Calu3 (cell line): ENCODE measurements at regions not wholly inside any gene's neighbourhood (a gene's known extent, or its start where the extent isn't known, plus 50 kb on each side); places are given as distances from the start of the nearest gene placed in this dataset.

Source experiments
- BruUV-seq: library from RNA; stranded (reverse); fragments of 400-500 nt; replicated peaks from 2 replicates; lab custom pipeline; 2021; lab: Mats Ljungman, UMichigan
- CTCF ChIA-PET: fragments of 300-600 bp; sonication (Branson Sonifier 250); formaldehyde crosslinking; loops from one replicate; lab custom pipeline; 2022; ENCODE audit warnings: antibody characterized with exemption; lab: Charles Lee
- DNase-seq: peaks from one replicate; pipeline ENCODE4 v3.0.0; 2022
- H3K27ac Mint-ChIP-seq: one replicate; pipeline ENCODE4 v1.8.0; 2022; ENCODE audit warnings: mixed read lengths; ENCODE audit not compliant: unreplicated experiment
- H3K27me3 Mint-ChIP-seq: one replicate; pipeline ENCODE4 v1.8.0; 2022; ENCODE audit warnings: mixed read lengths; ENCODE audit not compliant: unreplicated experiment
- H3K36me3 Mint-ChIP-seq: one replicate; pipeline ENCODE4 v1.8.0; 2022; ENCODE audit warnings: mild to moderate bottlenecking, moderate library complexity, mixed read lengths; ENCODE audit not compliant: insufficient read depth, unreplicated experiment
- H3K4me1 Mint-ChIP-seq: one replicate; pipeline ENCODE4 v1.8.0; 2022; ENCODE audit warnings: mild to moderate bottlenecking, low read depth, mixed read lengths; ENCODE audit not compliant: unreplicated experiment
- H3K4me3 Mint-ChIP-seq: one replicate; pipeline ENCODE4 v1.8.0; 2022; ENCODE audit warnings: mild to moderate bottlenecking, low read depth, moderate library complexity, mixed read lengths; ENCODE audit not compliant: unreplicated experiment
- H3K9me3 Mint-ChIP-seq: one replicate; pipeline ENCODE4 v1.8.0; 2022; ENCODE audit warnings: low read depth, mixed read lengths; ENCODE audit not compliant: unreplicated experiment
- intact Hi-C: fragments of 100-400 bp; cut with micrococcal nuclease; formaldehyde crosslinking; loops from one replicate; pipeline ENCODE4 v1.10.0; 2022; ENCODE audit not compliant: unreplicated experiment
- TF ChIP-seq, protein P1 (sequence below): fragments of 200-600 bp; IDR thresholded peaks from one replicate; pipeline ENCODE4 v1.8.0; 2022; ENCODE audit warnings: antibody characterized with exemption; ENCODE audit not compliant: unreplicated experiment

GRCh38 chr2:40534528-40534927 lies 82.6 kb upstream of the SLC8A1 start:
- intact Hi-C loops = no loop called here
- CTCF ChIA-PET = no interaction called here
- Mint-ChIP-seq H3K27ac (no peak overlapping the region), H3K4me3 (no peak overlapping the region), H3K9me3 (no peaks in the 10 kb centered on the region), H3K36me3 (no peaks in the 10 kb centered on the region), H3K27me3 (no peaks in the 10 kb centered on the region), H3K4me1 (no peaks in the 10 kb centered on the region)
- BruUV-seq = no TSS peak
- no peak for DNase-seq
- TF ChIP-seq, protein P1, sequence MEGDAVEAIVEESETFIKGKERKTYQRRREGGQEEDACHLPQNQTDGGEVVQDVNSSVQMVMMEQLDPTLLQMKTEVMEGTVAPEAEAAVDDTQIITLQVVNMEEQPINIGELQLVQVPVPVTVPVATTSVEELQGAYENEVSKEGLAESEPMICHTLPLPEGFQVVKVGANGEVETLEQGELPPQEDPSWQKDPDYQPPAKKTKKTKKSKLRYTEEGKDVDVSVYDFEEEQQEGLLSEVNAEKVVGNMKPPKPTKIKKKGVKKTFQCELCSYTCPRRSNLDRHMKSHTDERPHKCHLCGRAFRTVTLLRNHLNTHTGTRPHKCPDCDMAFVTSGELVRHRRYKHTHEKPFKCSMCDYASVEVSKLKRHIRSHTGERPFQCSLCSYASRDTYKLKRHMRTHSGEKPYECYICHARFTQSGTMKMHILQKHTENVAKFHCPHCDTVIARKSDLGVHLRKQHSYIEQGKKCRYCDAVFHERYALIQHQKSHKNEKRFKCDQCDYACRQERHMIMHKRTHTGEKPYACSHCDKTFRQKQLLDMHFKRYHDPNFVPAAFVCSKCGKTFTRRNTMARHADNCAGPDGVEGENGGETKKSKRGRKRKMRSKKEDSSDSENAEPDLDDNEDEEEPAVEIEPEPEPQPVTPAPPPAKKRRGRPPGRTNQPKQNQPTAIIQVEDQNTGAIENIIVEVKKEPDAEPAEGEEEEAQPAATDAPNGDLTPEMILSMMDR = no peak

DNA sequence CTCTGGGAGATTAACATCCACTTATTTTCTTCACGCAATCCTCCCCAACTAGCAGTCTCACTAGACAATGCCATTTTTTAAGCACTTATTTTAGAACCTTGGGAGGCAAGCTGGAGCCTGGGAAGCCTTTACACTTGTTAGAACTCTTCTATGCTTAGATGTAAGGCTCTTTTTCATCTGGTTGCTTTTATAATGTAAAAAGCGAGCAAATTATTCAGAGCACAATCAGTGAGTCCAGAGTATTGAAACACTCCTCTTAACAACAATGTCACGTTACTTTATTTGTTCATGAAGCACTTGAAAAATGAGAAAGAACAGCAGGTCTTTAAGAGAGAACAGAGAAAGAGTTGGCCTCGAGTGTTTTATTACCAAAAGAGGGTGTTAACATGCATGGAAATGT lies 84.1 kb upstream of the SLC8A1 start:
- H3K27ac Mint-ChIP-seq = no peak overlapping the region
- no peaks in the 10 kb centered on the region for H3K36me3 Mint-ChIP-seq
- no peaks in the 10 kb centered on the region for H3K9me3 Mint-ChIP-seq
- intact Hi-C loops = no loop called here
- CTCF ChIA-PET = no interaction called here
- H3K4me1 Mint-ChIP-seq = no peaks in the 10 kb centered on the region
- no TSS peak for BruUV-seq
- TF ChIP-seq, protein P1 = no peak
- no peaks in the 10 kb centered on the region for H3K27me3 Mint-ChIP-seq
- no peak for DNase-seq
- H3K4me3 Mint-ChIP-seq = no peak overlapping the region

- intact Hi-C loops = no loop called here
- Mint-ChIP-seq H3K9me3 (peaks cover 2% of the 10 kb centered on the region), H3K4me1 (no peaks in the 10 kb centered on the region), H3K27me3 (no peaks in the 10 kb centered on the region), H3K27ac (no peak overlapping the region), H3K36me3 (no peaks in the 10 kb centered on the region), H3K4me3 (no peak overlapping the region)
- DNase-seq = no peak
- TF ChIP-seq, protein P1 = no peak
- CTCF ChIA-PET = no interaction called here
- no TSS peak for BruUV-seq
Observed at GRCh38 chr2:40540026-40540425, 88.1 kb upstream of the SLC8A1 start.

- H3K4me3 Mint-ChIP-seq = no peak overlapping the region
- H3K27me3 Mint-ChIP-seq = no peaks in the 10 kb centered on the region
- DNase-seq = no peak
- H3K27ac Mint-ChIP-seq = no peak overlapping the region
- H3K36me3 Mint-ChIP-seq = no peaks in the 10 kb centered on the region
- peaks cover 2% of the 10 kb centered on the region for H3K9me3 Mint-ChIP-seq
- TF ChIP-seq, protein P1 = no peak
- no peaks in the 10 kb centered on the region for H3K4me1 Mint-ChIP-seq
- CTCF ChIA-PET = no interaction called here
- no TSS peak for BruUV-seq
- intact Hi-C loops = no loop called here
Observed at GRCh38 chr2:40543381-40543780, 91.5 kb upstream of the SLC8A1 start.
